ENCODE measurements at regions not wholly inside any gene's neighbourhood (a gene's known extent, or its start where the extent isn't known, plus 50 kb on each side); places are given as distances from the start of the nearest gene placed in this dataset.

- ATAC-seq (no peak), DNase-seq (ENCODE audit: low spot score in 2 of 2) (no peak)
- Mint-ChIP-seq H3K27ac (no peak overlapping the region), H3K36me3 (no peaks in the 10 kb centered on the region), H3K9me3 (no peaks in the 10 kb centered on the region)
Measured at GRCh38 chr9:86645303-86645702, 291.1 kb upstream of the TUT7 start.

- Mint-ChIP-seq H3K36me3 (no peaks in the 10 kb centered on the region), H3K27ac (no peak overlapping the region), H3K9me3 (no peaks in the 10 kb centered on the region)
- ATAC-seq (no peak), DNase-seq (ENCODE audit: low spot score in 2 of 2) (no peak)
Measured at GRCh38 chr9:86644675-86645034, 290.4 kb upstream of the TUT7 start.

DNA sequence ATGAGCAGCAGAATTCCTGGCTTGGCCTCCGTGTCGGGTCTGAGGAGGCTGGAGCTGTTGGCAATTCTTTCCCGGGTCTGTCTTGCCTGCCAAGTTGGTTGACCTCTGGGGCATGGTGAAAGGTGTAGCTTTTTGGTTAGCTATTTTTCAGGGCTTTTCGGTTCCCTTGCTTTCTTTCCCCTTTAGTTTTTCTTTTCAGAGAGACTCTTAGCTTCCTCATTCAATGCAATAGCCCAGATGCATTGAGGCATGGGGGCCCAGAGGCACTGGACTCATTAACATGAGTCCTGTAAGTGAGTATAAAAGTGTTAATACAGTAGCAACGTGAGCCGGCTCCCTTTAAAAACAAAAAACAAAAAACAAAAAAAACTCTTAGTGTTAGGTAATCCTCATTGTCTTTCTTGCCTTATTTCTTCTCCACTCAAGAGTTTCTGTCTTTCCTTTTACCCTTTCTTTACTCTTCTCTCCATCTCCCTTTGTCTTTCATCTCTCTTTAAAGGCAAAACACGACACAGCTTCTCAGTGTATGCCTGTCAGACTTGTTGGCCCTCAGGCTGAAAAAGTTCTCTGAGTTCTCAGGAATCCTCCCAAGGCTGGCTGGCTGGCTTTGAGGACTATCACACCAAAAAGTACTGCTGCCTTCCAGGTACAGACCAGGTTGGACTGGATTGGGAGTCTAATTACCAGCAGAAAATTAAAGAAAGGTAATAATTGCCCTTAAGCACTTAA is 289.9 kb upstream of the TUT7 start:
- no peaks in the 10 kb centered on the region for H3K36me3 Mint-ChIP-seq
- DNase-seq (ENCODE audit: low spot score in 2 of 2) (no peak), ATAC-seq (no peak)
- no peaks in the 10 kb centered on the region for H3K9me3 Mint-ChIP-seq
- H3K27ac Mint-ChIP-seq, result no peak overlapping the region

GRCh38 chr9:86642721-86643120 is 288.5 kb upstream of the TUT7 start:
- DNase-seq (ENCODE audit: low spot score in 2 of 2) (no peak), ATAC-seq (no peak)
- no peak overlapping the region for H3K27ac Mint-ChIP-seq
- no peaks in the 10 kb centered on the region for H3K36me3 Mint-ChIP-seq
- no peaks in the 10 kb centered on the region for H3K9me3 Mint-ChIP-seq

DNA sequence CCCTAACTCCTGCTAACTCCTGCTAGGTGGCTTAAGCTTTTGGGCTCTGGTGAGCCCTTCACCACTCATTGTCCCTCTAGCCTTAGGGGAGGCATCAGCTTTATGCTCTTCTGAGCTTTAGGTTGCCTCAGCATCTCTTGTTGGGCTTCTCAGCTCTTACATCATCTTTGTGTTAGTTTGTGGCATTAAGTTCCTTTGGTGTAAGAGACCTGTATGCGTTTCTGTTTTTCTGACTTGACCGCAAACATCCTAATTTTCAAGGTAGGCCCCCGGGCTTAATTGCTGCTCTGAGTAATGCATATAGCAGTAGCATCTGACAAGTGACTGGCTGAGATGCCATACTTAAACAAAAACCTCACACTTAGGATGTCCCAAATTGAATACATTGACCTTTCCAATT is 287.8 kb upstream of the TUT7 start:
- ATAC-seq, result no peak
- DNase-seq (ENCODE audit: low spot score in 2 of 2), result no peak
- no peak overlapping the region for H3K27ac Mint-ChIP-seq
- H3K36me3 Mint-ChIP-seq, result no peaks in the 10 kb centered on the region
- H3K9me3 Mint-ChIP-seq, result no peaks in the 10 kb centered on the region

- ATAC-seq (no peak), DNase-seq (ENCODE audit: low spot score in 2 of 2) (no peak)
- H3K9me3 Mint-ChIP-seq, result no peaks in the 10 kb centered on the region
- H3K36me3 Mint-ChIP-seq, result no peaks in the 10 kb centered on the region
- H3K27ac Mint-ChIP-seq, result peak overlapping the region in 1 of 2 donors; percentile 18
Measured at GRCh38 chr9:86639899-86640379, 285.7 kb upstream of the TUT7 start.

DNA sequence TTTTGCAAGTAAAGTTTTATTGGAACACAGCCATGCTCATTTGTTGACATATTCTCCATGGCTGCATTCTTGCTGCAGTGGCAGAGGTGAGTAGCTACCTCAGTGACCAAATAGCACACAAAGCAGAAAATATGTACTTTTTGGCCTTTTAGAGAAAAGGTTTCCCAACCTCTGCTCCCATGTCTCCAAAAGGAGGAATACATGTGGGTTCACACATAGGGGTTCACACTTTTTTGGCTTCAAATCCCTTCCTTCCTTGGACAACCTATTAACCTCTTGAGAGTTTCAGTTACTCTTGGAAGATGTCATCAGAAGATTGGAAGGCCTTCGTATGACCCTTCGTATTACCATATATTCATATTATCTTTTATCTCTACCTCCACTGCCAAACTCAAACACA is 285.1 kb upstream of the TUT7 start:
- DNase-seq (ENCODE audit: low spot score in 2 of 2), result no peak
- Mint-ChIP-seq H3K27ac (no peak overlapping the region), H3K36me3 (no peaks in the 10 kb centered on the region), H3K9me3 (no peaks in the 10 kb centered on the region)
- no peak for ATAC-seq

GRCh38 chr9:86638109-86638508 is 283.9 kb upstream of the TUT7 start:
- H3K36me3 Mint-ChIP-seq, result no peaks in the 10 kb centered on the region
- peak overlapping the region in 1 of 2 donors; percentile 1 for H3K27ac Mint-ChIP-seq
- no peaks in the 10 kb centered on the region for H3K9me3 Mint-ChIP-seq
- DNase-seq (ENCODE audit: low spot score in 2 of 2) (no peak), ATAC-seq (no peak)

DNA sequence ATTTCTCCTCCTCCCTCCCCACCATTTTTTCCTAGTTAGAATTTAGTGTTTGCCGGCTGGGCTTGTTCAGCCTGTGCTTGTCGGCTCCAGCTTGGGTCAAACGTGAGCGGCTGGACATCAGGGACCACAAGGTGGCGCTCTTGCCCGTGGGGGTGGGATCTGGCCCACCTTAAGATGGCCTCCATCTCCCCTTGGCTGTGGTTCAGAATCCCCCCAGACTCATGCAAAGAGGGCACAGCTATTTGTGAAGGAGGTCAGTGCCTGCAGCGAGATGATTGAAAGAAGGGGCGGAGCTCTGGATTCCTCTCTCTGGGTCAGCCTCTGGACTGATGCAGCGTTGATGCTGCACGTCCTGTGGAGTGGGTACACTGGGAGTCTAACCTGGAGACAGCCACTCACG is 283.3 kb upstream of the TUT7 start:
- ATAC-seq (no peak), DNase-seq (ENCODE audit: low spot score in 2 of 2) (peak in 1 of 2 donors; percentile 30)
- H3K36me3 Mint-ChIP-seq, result no peaks in the 10 kb centered on the region
- no peaks in the 10 kb centered on the region for H3K9me3 Mint-ChIP-seq
- H3K27ac Mint-ChIP-seq, result peak overlapping the region in 1 of 2 donors; percentile 1

DNA sequence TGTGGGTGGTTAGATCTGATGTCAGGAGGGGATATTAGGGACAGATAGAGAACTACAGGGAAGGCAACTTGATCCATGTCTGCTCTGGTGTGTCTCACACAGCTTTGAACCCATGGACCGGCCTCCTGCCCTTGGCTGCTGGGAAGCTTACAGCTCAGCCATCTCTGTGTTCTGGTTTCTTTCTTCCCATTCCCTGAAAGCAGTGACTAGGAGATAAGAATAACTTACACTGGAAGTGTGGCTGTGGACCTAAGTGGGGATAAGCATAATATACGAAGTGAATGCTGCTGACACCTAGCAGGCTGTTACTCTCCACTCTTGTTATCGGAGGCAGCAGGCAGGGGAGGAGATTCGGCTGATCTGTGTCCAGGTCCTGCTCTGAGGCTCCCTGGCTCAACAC is 282.3 kb upstream of the TUT7 start:
- no peaks in the 10 kb centered on the region for H3K36me3 Mint-ChIP-seq
- no peak for ATAC-seq
- no peaks in the 10 kb centered on the region for H3K9me3 Mint-ChIP-seq
- H3K27ac Mint-ChIP-seq, result no peak overlapping the region
- no peak for DNase-seq (ENCODE audit: low spot score in 2 of 2)

DNA sequence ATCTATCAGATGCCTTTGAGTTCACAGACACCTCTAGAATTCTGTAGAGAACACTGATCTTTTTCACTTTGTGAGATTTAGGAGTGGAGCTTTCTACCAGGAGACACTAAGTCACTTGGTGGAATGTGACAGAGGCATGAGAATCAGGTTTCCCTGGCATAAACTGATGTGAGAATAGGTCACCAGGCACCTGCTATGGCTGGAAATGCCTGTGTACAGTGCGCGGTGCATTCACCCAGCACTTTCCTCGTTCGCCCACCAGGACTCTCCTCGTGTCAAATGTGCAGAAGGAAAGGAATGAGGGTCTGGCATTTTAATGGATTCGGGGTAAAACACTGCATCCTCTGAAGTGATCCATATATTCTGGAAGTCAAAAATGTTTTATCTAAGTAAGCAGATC is 281.8 kb upstream of the TUT7 start:
- Mint-ChIP-seq H3K36me3 (no peaks in the 10 kb centered on the region), H3K9me3 (no peaks in the 10 kb centered on the region), H3K27ac (peak overlapping the region in 1 of 2 donors; percentile 76)
- DNase-seq (ENCODE audit: low spot score in 2 of 2), result no peak
- ATAC-seq, result no peak

DNA sequence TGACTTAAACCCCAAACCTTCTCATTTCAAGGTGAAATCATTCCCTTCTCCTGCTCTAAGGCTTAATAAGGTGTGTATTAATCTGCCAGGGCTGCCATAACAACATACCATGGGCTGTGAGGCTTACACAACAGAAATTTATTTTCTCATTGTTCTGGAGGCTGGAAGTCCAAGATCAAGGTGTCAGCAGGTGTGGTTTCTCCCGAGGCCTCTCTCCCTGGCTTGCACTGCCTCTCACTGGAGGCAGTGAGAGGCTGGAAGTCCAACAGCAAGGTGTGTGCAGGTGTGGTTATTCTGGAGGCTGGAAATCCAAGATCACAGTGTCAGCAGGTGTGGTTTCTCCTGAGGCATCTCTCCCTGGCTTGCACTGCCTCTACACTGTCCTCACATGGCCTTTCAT is 280.3 kb upstream of the TUT7 start:
- ATAC-seq, result no peak
- Mint-ChIP-seq H3K27ac (no peak overlapping the region), H3K36me3 (no peaks in the 10 kb centered on the region), H3K9me3 (no peaks in the 10 kb centered on the region)
- DNase-seq (ENCODE audit: low spot score in 2 of 2), result no peak

DNA sequence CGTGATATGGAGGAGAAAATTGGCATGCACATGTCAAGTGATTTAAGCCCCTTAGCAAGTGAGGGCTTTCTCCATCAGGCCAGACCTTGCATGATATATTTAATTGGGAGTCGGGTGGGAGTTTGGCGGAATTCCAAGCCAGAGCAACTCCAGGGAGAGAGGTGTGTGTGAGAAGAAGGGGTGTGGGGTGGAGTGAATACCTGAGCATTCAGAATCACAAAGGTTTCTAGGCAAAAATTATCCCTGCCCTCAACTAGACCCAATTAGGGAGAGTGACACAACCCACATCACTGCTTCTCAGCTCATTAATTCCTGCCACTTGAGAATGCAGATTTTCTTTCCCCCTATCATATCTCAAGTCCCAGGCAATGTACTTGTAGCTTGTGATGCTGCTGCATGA is 279.7 kb upstream of the TUT7 start:
- Mint-ChIP-seq H3K9me3 (no peaks in the 10 kb centered on the region), H3K36me3 (no peaks in the 10 kb centered on the region), H3K27ac (no peak overlapping the region)
- ATAC-seq (no peak), DNase-seq (ENCODE audit: low spot score in 2 of 2) (no peak)

DNA sequence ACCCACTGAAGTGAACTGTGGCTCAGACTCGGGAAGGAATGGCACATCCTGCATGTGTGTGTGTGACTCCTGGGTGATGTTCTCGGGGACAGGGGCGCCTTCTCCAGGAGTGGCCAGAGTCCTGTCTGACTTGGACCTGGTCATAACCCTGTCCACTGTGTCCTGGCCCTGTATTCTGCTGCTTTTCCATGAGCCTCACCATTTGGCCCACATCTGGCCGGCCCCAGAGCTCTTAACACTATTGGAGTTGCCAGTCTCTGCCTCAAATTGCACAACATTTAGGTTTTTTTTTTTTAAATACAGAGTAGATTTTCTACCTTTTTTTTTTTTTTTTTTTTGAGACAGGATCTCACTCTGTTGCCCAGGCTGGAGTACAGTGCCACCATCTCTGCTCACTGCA is 278.3 kb upstream of the TUT7 start:
- H3K27ac Mint-ChIP-seq, result no peak overlapping the region
- H3K36me3 Mint-ChIP-seq, result no peaks in the 10 kb centered on the region
- DNase-seq (ENCODE audit: low spot score in 2 of 2) (no peak), ATAC-seq (no peak)
- no peaks in the 10 kb centered on the region for H3K9me3 Mint-ChIP-seq

GRCh38 chr9:86629530-86629929 is 275.3 kb upstream of the TUT7 start:
- Mint-ChIP-seq H3K9me3 (no peaks in the 10 kb centered on the region), H3K36me3 (no peaks in the 10 kb centered on the region)
- ATAC-seq, result no peak

GRCh38 chr9:86626802-86627201 is 272.6 kb upstream of the TUT7 start:
- DNase-seq (ENCODE audit: low spot score in 2 of 2), result no peak

More at GRCh38 chr9:86629530-86629929, 275.3 kb upstream of the TUT7 start:
- no peak overlapping the region for H3K27ac Mint-ChIP-seq
- DNase-seq (ENCODE audit: low spot score in 2 of 2), result no peak

DNA sequence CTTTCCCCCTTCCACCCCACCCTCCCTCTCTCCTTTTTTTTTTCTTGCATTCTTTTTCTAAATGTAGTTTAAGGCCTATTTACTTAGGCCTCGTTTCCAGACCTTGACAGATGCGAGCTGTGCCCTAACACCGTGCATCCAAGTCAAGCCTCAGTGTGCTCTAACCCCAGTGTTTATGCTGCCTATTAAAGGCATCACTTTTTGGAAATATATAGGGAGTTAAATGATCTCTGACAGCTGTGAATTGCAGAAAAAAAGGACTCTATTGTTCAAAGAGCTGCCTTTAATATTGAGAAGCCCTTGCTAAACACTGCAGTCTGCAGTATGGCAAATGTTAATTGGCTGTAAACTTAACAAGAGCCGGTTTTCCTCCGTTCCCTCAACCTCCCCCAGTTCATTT is 270.4 kb upstream of the TUT7 start:
- DNase-seq (ENCODE audit: low spot score in 2 of 2) (no peak), ATAC-seq (no peak)
- no peaks in the 10 kb centered on the region for H3K36me3 Mint-ChIP-seq
- no peak overlapping the region for H3K27ac Mint-ChIP-seq
- H3K9me3 Mint-ChIP-seq, result no peaks in the 10 kb centered on the region

More at GRCh38 chr9:86626802-86627201, 272.6 kb upstream of the TUT7 start:
- Mint-ChIP-seq H3K27ac (no peak overlapping the region), H3K9me3 (no peaks in the 10 kb centered on the region), H3K36me3 (no peaks in the 10 kb centered on the region)
- no peak for ATAC-seq
